ENCODE measurements at regions not wholly inside any gene's neighbourhood (a gene's known extent, or its start where the extent isn't known, plus 50 kb on each side); places are given as distances from the start of the nearest gene placed in this dataset.

GRCh38 chr2:122843503-122843902, 1088.1 kb downstream of the TSN start:
- Histone ChIP-seq H3K9me3 (ENCODE audit: insufficient read depth in 2 of 2, low read depth in 1 of 2, low read length in 1 of 2) (peaks cover 0 to 3% of the 10 kb centered on the region in 2 experiments; a peak in 1 of 4 replicates), H3K14ac (ENCODE audit: insufficient read length) (no peak overlapping the region), H4K8ac (ENCODE audit: extremely low read depth, insufficient read depth, low read length) (no peak overlapping the region), H4K20me1 (replicated peaks in 1 of 2; ENCODE audit: control insufficient read depth in 1 of 2, insufficient read depth in 2 of 2, low read length in 2 of 2) (no peaks in the 10 kb centered on the region), H3K23ac (ENCODE audit: insufficient read length) (no peak overlapping the region), H2BK20ac (ENCODE audit: low read length) (no peak overlapping the region), H2BK12ac (ENCODE audit: low read depth, low read length) (no peak overlapping the region), H3K23me2 (ENCODE audit: low read depth, low read length) (no peaks in the 10 kb centered on the region), H3K18ac (ENCODE audit: extremely low read depth, low read length) (no peak overlapping the region), H3K27me3 (replicated peaks in 1 of 4; ENCODE audit: control insufficient read depth in 3 of 4, extremely low read depth in 1 of 4, insufficient read depth in 3 of 4, low read length in 3 of 4) (no peaks in the 10 kb centered on the region), H3K56ac (replicated peaks; ENCODE audit: insufficient read length, low read depth, low read length) (no peak overlapping the region), H3K4me2 (ENCODE audit: insufficient read depth in 1 of 2, low read depth in 2 of 2, low read length in 2 of 2) (no peak overlapping the region), H3K79me2 (ENCODE audit: control insufficient read depth in 1 of 2, insufficient read depth in 2 of 2, low read length in 2 of 2) (no peaks in the 10 kb centered on the region), H3K36me3 (ENCODE audit: control insufficient read depth in 2 of 4, insufficient read depth in 4 of 4, low read length in 3 of 4) (no peaks in the 10 kb centered on the region), H2BK15ac (ENCODE audit: low read length) (no peak overlapping the region), H3K9ac (replicated peaks in 1 of 4; ENCODE audit: extremely low read depth in 1 of 4, low read depth in 3 of 4, low read length in 3 of 4) (no peak overlapping the region), H2AK5ac (ENCODE audit: low read depth, low read length) (no peak overlapping the region), H3K27ac (ENCODE audit: low read depth, low read length) (no peak overlapping the region), H3K4me3 (ENCODE audit: extremely low read depth in 1 of 4, insufficient read depth in 2 of 4, low read depth in 3 of 4, low read length in 4 of 4) (no peak overlapping the region), H3K4ac (replicated peaks; ENCODE audit: insufficient read length, low read depth, low read length) (no peak overlapping the region), H2AFZ (ENCODE audit: low read length) (no peak overlapping the region), H2BK5ac (ENCODE audit: low read depth, low read length) (no peak overlapping the region), H3K4me1 (replicated peaks in 1 of 4; ENCODE audit: control insufficient read depth in 3 of 4, insufficient read depth in 4 of 4, low read length in 3 of 4) (no peaks in the 10 kb centered on the region), H4K91ac (replicated peaks; ENCODE audit: insufficient read length, low read length) (no peak overlapping the region), H3K79me1 (ENCODE audit: low read depth, low read length) (no peaks in the 10 kb centered on the region), H4K5ac (ENCODE audit: insufficient read length, low read depth, low read length) (no peak overlapping the region), H2BK120ac (replicated peaks; ENCODE audit: low read depth, low read length) (no peak overlapping the region)
- 98% methylated on average over 3 of the region's 3 CpGs; no CpG with 5 or more reads in 1 of the 2 experiments for WGBS, 2 experiments (ENCODE audit: extremely low coverage in 1 of 2, insufficient coverage in 1 of 2, insufficient read length in 1 of 2, insufficient replicate concordance in 2 of 2, low coverage in 1 of 2, low lambda C conversion rate in 2 of 2, missing lambda C conversion rate in 1 of 2)
- no peak for DNase-seq (ENCODE audit: low read depth in 1 of 2, low spot score in 2 of 2)
- TF ChIP-seq MAX (IDR thresholded peaks at IDR 0.05) (no peak), FOSL1 (IDR thresholded peaks at IDR 0.05; ENCODE audit: insufficient read depth, low read depth, low read length) (no peak), SIN3A (conservative IDR thresholded peaks at IDR 0.05 in 1 of 2, IDR thresholded peaks at IDR 0.05 in 1 of 2; ENCODE audit: low read depth in 1 of 2, low read length in 2 of 2) (no peak), KDM1A (IDR thresholded peaks at IDR 0.05; ENCODE audit: borderline replicate concordance, low read length) (no peak), HDAC6 (IDR thresholded peaks at IDR 0.05; ENCODE audit: low read depth, low read length) (no peak), BRCA1 (IDR thresholded peaks at IDR 0.05; ENCODE audit: low read depth, low read length) (no peak), POU5F1 (IDR thresholded peaks at IDR 0.05; ENCODE audit: low read depth, low read length) (no peak), HDAC2 (IDR thresholded peaks at IDR 0.05; ENCODE audit: borderline replicate concordance in 1 of 2, low read depth in 2 of 2, low read length in 2 of 2) (no peak), PHF8 (conservative IDR thresholded peaks at IDR 0.05; ENCODE audit: low read depth, low read length) (no peak), SRF (IDR thresholded peaks at IDR 0.05; ENCODE audit: low read depth, low read length) (no peak)
- ChIA-PET CTCF (ENCODE audit: partially characterized antibody) (interaction anchor here (1.1 kb wide), 1 partner anchor 312 kb away, joined by 3 read pairs; no protein-coding TSS in a partner anchor), POLR2A (ENCODE audit: partially characterized antibody) (no interaction called here)
- no peak for FAIRE-seq
